CD14-positive monocyte (primary cell): ENCODE measurements at regions not wholly inside any gene's neighbourhood (a gene's known extent, or its start where the extent isn't known, plus 50 kb on each side); places are given as distances from the start of the nearest gene placed in this dataset.

Experiments
- DNase-seq, 3 donors: peaks; one replicate each; pipeline ENCODE4 v3.0.0-alpha.2; 2011 to 2022
- H2AFZ ChIP-seq: 2 replicates; pipeline ENCODE4 v1.6.0; 2012; ENCODE audit warnings: mild to moderate bottlenecking, low read depth, low read length, inconsistent platforms; ENCODE audit not compliant: insufficient read depth, poor library complexity, severe bottlenecking
- H3K27ac ChIP-seq, 2 donors: 1 replicate in 1 of 2; 2 replicates in 1 of 2; pipeline ENCODE4 v1.5.1; 2012 to 2013; ENCODE audit warnings: low read length in 2 of 2, control low read depth in 1 of 2, inconsistent platforms in 1 of 2, low read depth in 1 of 2, mild to moderate bottlenecking in 1 of 2
- H3K27me3 ChIP-seq, 2 donors: one replicate each; pipeline versions ENCODE4 v1.6.0 to v1.6.1; 2011 to 2013; ENCODE audit warnings: low read length in 2 of 2; ENCODE audit not compliant: control insufficient read depth in 2 of 2, insufficient read depth in 2 of 2
- H3K36me3 ChIP-seq, 2 donors: replicated peaks in 1 of 2; 1 replicate in 1 of 2; 2 replicates in 1 of 2; pipeline versions ENCODE4 v1.5.1 to v1.6.1; 2012 to 2013; ENCODE audit warnings: low read length in 2 of 2, control low read depth in 1 of 2, inconsistent platforms in 1 of 2, mild to moderate bottlenecking in 1 of 2; ENCODE audit not compliant: insufficient read depth in 2 of 2, control insufficient read depth in 1 of 2
- H3K4me1 ChIP-seq, 2 donors: 1 replicate in 1 of 2; 2 replicates in 1 of 2; pipeline versions ENCODE4 v1.5.1 to v1.6.1; 2012 to 2013; ENCODE audit warnings: low read length in 2 of 2, control low read depth in 1 of 2, inconsistent platforms in 1 of 2, mild to moderate bottlenecking in 1 of 2, moderate library complexity in 1 of 2; ENCODE audit not compliant: insufficient read depth in 2 of 2, control insufficient read depth in 1 of 2
- H3K4me2 ChIP-seq: replicated peaks from 2 replicates; pipeline ENCODE3; 2012; ENCODE audit warnings: low read length, moderate library complexity, mild to moderate bottlenecking; ENCODE audit not compliant: poor library complexity, severe bottlenecking; ENCODE audit errors: extremely low read depth
- H3K4me3 ChIP-seq, 3 experiments: fragments of 200-600 bp in 1 of 3; sonication (generic) in 1 of 3; replicated peaks in 1 of 3; 1 replicate in 2 of 3; 2 replicates in 1 of 3; pipeline ENCODE4 v1.5.1; 2011 to 2013; ENCODE audit warnings: low read length in 3 of 3, mild to moderate bottlenecking in 3 of 3, control low read depth in 2 of 3, low read depth in 2 of 3, inconsistent platforms in 1 of 3, moderate library complexity in 1 of 3
- H3K79me2 ChIP-seq: 2 replicates; pipeline ENCODE4 v1.6.0; 2012; ENCODE audit warnings: mild to moderate bottlenecking, control low read depth, inconsistent platforms, low read length, moderate library complexity; ENCODE audit not compliant: insufficient read depth
- H3K9ac ChIP-seq: 2 replicates; pipeline ENCODE4 v1.6.0; 2017; ENCODE audit warnings: low read length, mild to moderate bottlenecking; ENCODE audit not compliant: insufficient read depth, poor library complexity, severe bottlenecking
- H3K9me3 ChIP-seq, 2 donors: replicated peaks in 1 of 2; 1 replicate in 1 of 2; 2 replicates in 1 of 2; pipeline versions ENCODE4 v1.5.1 to v1.6.1; 2012 to 2013; ENCODE audit warnings: low read length in 2 of 2, control low read depth in 1 of 2; ENCODE audit not compliant: control insufficient read depth in 1 of 2, insufficient read depth in 1 of 2
- H4K20me1 ChIP-seq: 2 replicates; pipeline ENCODE4 v1.6.0; 2012; ENCODE audit warnings: mild to moderate bottlenecking, low read length, control low read depth, moderate library complexity; ENCODE audit not compliant: insufficient read depth
- H3K27ac Mint-ChIP-seq, 7 donors: one replicate each; pipeline ENCODE4 v1.8.0; 2020; ENCODE audit warnings: mild to moderate bottlenecking in 7 of 7, mixed read lengths in 7 of 7, moderate library complexity in 6 of 7, inconsistent platforms in 2 of 7
- H3K27me3 Mint-ChIP-seq, 3 donors: one replicate each; pipeline ENCODE4 v1.8.0; 2021 to 2022; ENCODE audit warnings: low read depth in 3 of 3, mild to moderate bottlenecking in 3 of 3, mixed read lengths in 3 of 3, moderate library complexity in 3 of 3, inconsistent platforms in 1 of 3
- H3K36me3 Mint-ChIP-seq, 2 donors: one replicate each; pipeline ENCODE4 v1.8.0; 2020; ENCODE audit warnings: mixed read lengths in 2 of 2, inconsistent platforms in 1 of 2, mild to moderate bottlenecking in 1 of 2
- H3K4me1 Mint-ChIP-seq: one replicate; pipeline ENCODE4 v1.8.0; 2020; ENCODE audit warnings: mild to moderate bottlenecking, mixed read lengths
- H3K4me3 Mint-ChIP-seq, 2 donors: one replicate each; pipeline ENCODE4 v1.8.0; 2020; ENCODE audit warnings: mild to moderate bottlenecking in 2 of 2, mixed read lengths in 2 of 2, moderate library complexity in 1 of 2
- H3K9me3 Mint-ChIP-seq, 7 donors: one replicate each; pipeline ENCODE4 v1.8.0; 2020 to 2022; ENCODE audit warnings: mixed read lengths in 7 of 7, mild to moderate bottlenecking in 6 of 7, moderate library complexity in 6 of 7, inconsistent platforms in 2 of 7
- CTCF ChIP-seq: fragments of 200-600 bp; IDR thresholded peaks from one replicate; pipeline ENCODE4 v1.8.0; 2022; ENCODE audit warnings: antibody characterized with exemption, mild to moderate bottlenecking
- WGBS: methylation state at CpG from one replicate; pipeline ENCODE4 v1.1.5; 2013; ENCODE audit warnings: missing lambda C conversion rate; ENCODE audit not compliant: insufficient coverage; 5-methylcytosine and 5-hydroxymethylcytosine counted together
- intact Hi-C, 2 donors: fragments of 100-400 bp; cut with micrococcal nuclease; formaldehyde crosslinking; loops; one replicate each; pipeline versions ENCODE4 v1.15.0 to v1.15.1; 2023

- H3K79me2 ChIP-seq, result no peaks in the 10 kb centered on the region
- 100% methylated on average over 2 of the region's 7 CpGs for WGBS
- intact Hi-C loops, result no loop called here
- no peaks in the 10 kb centered on the region for H3K36me3 ChIP-seq
- Mint-ChIP-seq H3K27ac (no peak overlapping the region), H3K4me1 (no peaks in the 10 kb centered on the region), H3K9me3 (peaks cover 0 to 11% (median 3%) of the 10 kb centered on the region in 7 donors), H3K36me3 (no peaks in the 10 kb centered on the region), H3K4me3 (no peak overlapping the region), H3K27me3 (peaks cover 0 to 4% (median 0%) of the 10 kb centered on the region in 3 donors)
- H3K4me1 ChIP-seq, result no peaks in the 10 kb centered on the region
- no peak overlapping the region for H3K4me2 ChIP-seq
- no peak overlapping the region for H2AFZ ChIP-seq
- H3K27me3 ChIP-seq, result no peaks in the 10 kb centered on the region
- H3K9me3 ChIP-seq, result peaks cover 3% of the 10 kb centered on the region in 2 donors
- DNase-seq, result no peak
- TF ChIP-seq CTCF, result no peak
- no peaks in the 10 kb centered on the region for H4K20me1 ChIP-seq
- no peak overlapping the region for H3K27ac ChIP-seq
- H3K9ac ChIP-seq, result no peak overlapping the region
- no peak overlapping the region for H3K4me3 ChIP-seq
Measured at GRCh38 chr12:28629691-28630090, 439.4 kb downstream of the CCDC91 start.

- peaks cover 0 to 8% (median 2%) of the 10 kb centered on the region in 7 donors for H3K9me3 Mint-ChIP-seq
- Histone ChIP-seq H3K27ac (no peak overlapping the region), H3K9ac (no peak overlapping the region), H3K9me3 (peaks cover 0 to 3% of the 10 kb centered on the region in 2 donors), H3K4me3 (no peak overlapping the region), H4K20me1 (no peaks in the 10 kb centered on the region), H3K4me1 (no peaks in the 10 kb centered on the region), H2AFZ (no peak overlapping the region), H3K27me3 (no peaks in the 10 kb centered on the region), H3K79me2 (no peaks in the 10 kb centered on the region), H3K4me2 (no peak overlapping the region), H3K36me3 (no peaks in the 10 kb centered on the region)
- TF ChIP-seq CTCF, result no peak
- no peak for DNase-seq
- intact Hi-C loops, result no loop called here
- H3K4me3 Mint-ChIP-seq, result no peak overlapping the region
- H3K36me3 Mint-ChIP-seq, result no peaks in the 10 kb centered on the region
- H3K27ac Mint-ChIP-seq, result no peak overlapping the region
- 94% methylated on average over 3 of the region's 7 CpGs for WGBS
- H3K4me1 Mint-ChIP-seq, result no peaks in the 10 kb centered on the region
- H3K27me3 Mint-ChIP-seq, result peaks cover 0 to 1% (median 0%) of the 10 kb centered on the region in 3 donors
Measured at GRCh38 chr12:28631831-28632230, 441.6 kb downstream of the CCDC91 start.
